IMR-90 (cell line): ENCODE measurements at regions not wholly inside any gene's neighbourhood (a gene's known extent, or its start where the extent isn't known, plus 50 kb on each side); places are given as distances from the start of the nearest gene placed in this dataset.

Experiments
- ATAC-seq: fragments of 200-7000 bp; cut with Tn5 transposase; 2 replicates; pipeline ENCODE4 v1.9.1; 2020; ENCODE audit warnings: low read depth, mild to moderate bottlenecking, moderate library complexity
- BruUV-seq: library from RNA; stranded (reverse); fragments of 400-500 nt; replicated peaks from 2 replicates; lab custom pipeline; 2021; lab: Mats Ljungman, UMichigan
- CTCF ChIA-PET: fragments of 300-600 bp; formaldehyde crosslinking; extraction: SDS; loops from one replicate; lab custom pipeline; 2021; ENCODE audit warnings: antibody characterized with exemption; lab: Yijun Ruan, JAX
- POLR2A ChIA-PET: fragments of 300-600 bp; sonication (Branson Sonifier 250); formaldehyde crosslinking; loops from one replicate; lab custom pipeline; 2022; ENCODE audit warnings: antibody characterized with exemption; ENCODE audit not compliant: unreplicated experiment; lab: Charles Lee
- DNase-seq: peaks from one replicate; pipeline ENCODE4 v3.0.0; 2013
- H2AFZ ChIP-seq: replicated peaks from 2 replicates; pipeline ENCODE3; 2013; ENCODE audit warnings: low read length, mild to moderate bottlenecking; ENCODE audit not compliant: poor library complexity
- H2AK5ac ChIP-seq: 2 replicates; pipeline ENCODE4 v1.6.1; 2013; ENCODE audit warnings: low read depth, low read length, inconsistent platforms
- H2AK9ac ChIP-seq: replicated peaks from 2 replicates; pipeline ENCODE3; 2013; ENCODE audit warnings: mild to moderate bottlenecking, low read depth, low read length, moderate library complexity; ENCODE audit not compliant: poor library complexity
- H2BK120ac ChIP-seq: 2 replicates; pipeline ENCODE4 v1.6.1; 2013; ENCODE audit warnings: low read depth, low read length, inconsistent platforms
- H2BK15ac ChIP-seq: 3 replicates; pipeline ENCODE4 v1.6.1; 2013; ENCODE audit warnings: low read depth, low read length, inconsistent platforms
- H2BK20ac ChIP-seq: 2 replicates; pipeline ENCODE4 v1.6.1; 2013; ENCODE audit warnings: low read depth, mild to moderate bottlenecking, inconsistent platforms, low read length, moderate library complexity
- H2BK5ac ChIP-seq: 2 replicates; pipeline ENCODE4 v1.6.1; 2013; ENCODE audit warnings: mild to moderate bottlenecking, low read depth, low read length, inconsistent platforms; ENCODE audit not compliant: poor library complexity, severe bottlenecking
- H3K14ac ChIP-seq: replicated peaks from 2 replicates; pipeline ENCODE4 v1.6.1; 2013; ENCODE audit warnings: low read depth, low read length, inconsistent platforms
- H3K18ac ChIP-seq: 2 replicates; pipeline ENCODE4 v1.6.1; 2013; ENCODE audit warnings: low read depth, low read length, control low read depth
- H3K23ac ChIP-seq: 2 replicates; pipeline ENCODE4 v1.6.1; 2013; ENCODE audit warnings: low read depth, low read length, inconsistent platforms
- H3K27ac ChIP-seq: 2 replicates; pipeline ENCODE4 v1.5.1; 2013; ENCODE audit warnings: mild to moderate bottlenecking, control low read depth, low read length; ENCODE audit not compliant: insufficient read depth
- H3K27me3 ChIP-seq: 2 replicates; pipeline ENCODE4 v1.6.1; 2013; ENCODE audit warnings: low read length; ENCODE audit not compliant: control insufficient read depth, insufficient read depth
- H3K36me3 ChIP-seq: 2 replicates; pipeline ENCODE4 v1.6.1; 2013; ENCODE audit warnings: low read length, mixed read lengths; ENCODE audit not compliant: control insufficient read depth, insufficient read depth
- H3K4ac ChIP-seq: 2 replicates; pipeline ENCODE4 v1.6.1; 2013; ENCODE audit warnings: low read depth, low read length, inconsistent platforms
- H3K4me1 ChIP-seq: 2 replicates; pipeline ENCODE4 v1.6.1; 2013; ENCODE audit warnings: low read length, mixed read lengths; ENCODE audit not compliant: control insufficient read depth, insufficient read depth
- H3K4me2 ChIP-seq: 2 replicates; pipeline ENCODE4 v1.6.1; 2013; ENCODE audit warnings: low read depth, mild to moderate bottlenecking, control low read depth, low read length, moderate library complexity
- H3K4me3 ChIP-seq: 2 replicates; pipeline ENCODE4 v1.5.1; 2013; ENCODE audit warnings: low read depth, mild to moderate bottlenecking, control low read depth, low read length, moderate library complexity; ENCODE audit not compliant: insufficient read depth
- H3K56ac ChIP-seq: 2 replicates; pipeline ENCODE4 v1.6.1; 2013; ENCODE audit warnings: low read length, inconsistent platforms; ENCODE audit not compliant: insufficient read depth; ENCODE audit errors: extremely low read depth
- H3K79me1 ChIP-seq, 2 experiments: 2 replicates each; pipeline ENCODE4 v1.6.1; 2013; ENCODE audit warnings: low read length in 2 of 2, inconsistent platforms in 1 of 2, low read depth in 1 of 2
- H3K9ac ChIP-seq: 2 replicates; pipeline ENCODE4 v1.6.1; 2013; ENCODE audit warnings: low read depth, low read length, control low read depth
- H3K9me1 ChIP-seq: 2 replicates; pipeline ENCODE4 v1.6.1; 2013; ENCODE audit warnings: low read length, inconsistent platforms; ENCODE audit not compliant: insufficient read depth
- H3K9me3 ChIP-seq: 2 replicates; pipeline ENCODE4 v1.6.1; 2013; ENCODE audit warnings: low read length; ENCODE audit not compliant: control insufficient read depth, insufficient read depth
- H4K20me1 ChIP-seq: 2 replicates; pipeline ENCODE4 v1.6.1; 2013; ENCODE audit warnings: low read length, inconsistent platforms; ENCODE audit not compliant: insufficient read depth
- H4K5ac ChIP-seq: 2 replicates; pipeline ENCODE4 v1.6.1; 2013; ENCODE audit warnings: mild to moderate bottlenecking, low read depth, low read length, control low read depth
- H4K8ac ChIP-seq, 2 experiments: 2 replicates each; pipeline ENCODE4 v1.6.1; 2013; ENCODE audit warnings: low read depth in 2 of 2, low read length in 2 of 2, control low read depth in 1 of 2, inconsistent platforms in 1 of 2
- H4K91ac ChIP-seq: 2 replicates; pipeline ENCODE4 v1.6.1; 2013; ENCODE audit warnings: low read depth, low read length, inconsistent platforms; ENCODE audit not compliant: insufficient read depth
- BHLHE40 ChIP-seq: fragments of 150-350 bp; IDR thresholded peaks from 2 replicates; pipeline ENCODE4 v1.6.1; 2016; ENCODE audit warnings: mild to moderate bottlenecking, low read depth, low read length
- CEBPB ChIP-seq: IDR thresholded peaks from 2 replicates; pipeline ENCODE4 v1.6.1; 2012; ENCODE audit warnings: low read depth, low read length, improper control_type of control experiment
- CHD1 ChIP-seq: IDR thresholded peaks from 2 replicates; pipeline ENCODE4 v1.6.1; 2012; ENCODE audit warnings: low read depth, low read length, improper control_type of control experiment
- FOS ChIP-seq: fragments of 150-350 bp; IDR thresholded peaks from 2 replicates; pipeline ENCODE4 v1.6.1; 2016; ENCODE audit warnings: low read depth, low read length
- MAFK ChIP-seq: IDR thresholded peaks from 2 replicates; pipeline ENCODE4 v1.6.1; 2012; ENCODE audit warnings: low read depth, low read length, improper control_type of control experiment
- MAZ ChIP-seq: IDR thresholded peaks from 2 replicates; pipeline ENCODE4 v1.6.1; 2012; ENCODE audit warnings: low read depth, mild to moderate bottlenecking, low read length, improper control_type of control experiment, moderate library complexity, borderline replicate concordance
- MXI1 ChIP-seq: IDR thresholded peaks from 2 replicates; pipeline ENCODE4 v1.6.1; 2012; ENCODE audit warnings: low read depth, mild to moderate bottlenecking, low read length, moderate library complexity, borderline replicate concordance
- NFE2L2 ChIP-seq: fragments of 150-350 bp; IDR thresholded peaks from 2 replicates; pipeline ENCODE4 v1.6.1; 2016; ENCODE audit warnings: low read depth, mild to moderate bottlenecking, low read length
- POLR2A ChIP-seq: IDR thresholded peaks from 2 replicates; pipeline ENCODE4 v1.6.1; 2012; ENCODE audit warnings: mild to moderate bottlenecking, low read depth, low read length
- RAD21 ChIP-seq: IDR thresholded peaks from 2 replicates; pipeline ENCODE4 v1.6.1; 2012; ENCODE audit warnings: low read length, improper control_type of control experiment
- RCOR1 ChIP-seq: IDR thresholded peaks from 2 replicates; pipeline ENCODE4 v1.6.1; 2012; ENCODE audit warnings: mild to moderate bottlenecking, low read length, improper control_type of control experiment; ENCODE audit not compliant: insufficient replicate concordance
- RFX5 ChIP-seq: IDR thresholded peaks from 2 replicates; pipeline ENCODE4 v1.8.0; 2012; ENCODE audit warnings: low read depth, mild to moderate bottlenecking, low read length, moderate library complexity
- SMC3 ChIP-seq: fragments of 150-350 bp; IDR thresholded peaks from 2 replicates; pipeline ENCODE4 v1.6.1; 2016; ENCODE audit warnings: low read depth, mild to moderate bottlenecking, antibody characterized with exemption, low read length, moderate library complexity
- WGBS, 2 experiments: methylation state at CpG; one replicate each; pipeline versions ENCODE4 v1.1.5 to v1.1.7; 2013; ENCODE audit warnings: missing lambda C conversion rate in 2 of 2; ENCODE audit not compliant: insufficient read length in 1 of 2; ENCODE audit errors: extremely low coverage in 2 of 2; 5-methylcytosine and 5-hydroxymethylcytosine counted together
- dilution Hi-C: fragments of 300-500 bp; cut with HindIII; formaldehyde crosslinking; loops from one replicate; pipeline ENCODE4 v1.14.3; 2018; ENCODE audit warnings: low sequenced_read_pairs; ENCODE audit not compliant: unreplicated experiment
- in situ Hi-C: fragments of 300-500 bp; cut with MboI; formaldehyde crosslinking; loops from 3 replicates; pipeline ENCODE4 v1.14.3; 2019; ENCODE audit warnings: low sequenced_read_pairs, inconsistent platforms, mixed read lengths
- intact Hi-C: fragments of 100-400 bp; cut with micrococcal nuclease; formaldehyde crosslinking; loops from 2 replicates; pipeline ENCODE4 v1.10.0; 2022
- TF ChIP-seq, protein P1 (sequence below): fragments of 150-350 bp; IDR thresholded peaks from 2 replicates; pipeline ENCODE4 v1.6.1; 2017; ENCODE audit warnings: mild to moderate bottlenecking, antibody characterized with exemption, low read length, low read depth
- TF ChIP-seq, protein P2 (sequence below): fragments of 150-350 bp; IDR thresholded peaks from 2 replicates; pipeline ENCODE4 v1.6.1; 2016; ENCODE audit warnings: low read depth, mild to moderate bottlenecking, low read length, moderate library complexity, borderline replicate concordance
- TF ChIP-seq, protein P3 (sequence below): conservative IDR thresholded peaks from 2 replicates; pipeline ENCODE4 v1.5.1; 2012; ENCODE audit warnings: mild to moderate bottlenecking, low read depth, low read length, improper control_type of control experiment

DNA sequence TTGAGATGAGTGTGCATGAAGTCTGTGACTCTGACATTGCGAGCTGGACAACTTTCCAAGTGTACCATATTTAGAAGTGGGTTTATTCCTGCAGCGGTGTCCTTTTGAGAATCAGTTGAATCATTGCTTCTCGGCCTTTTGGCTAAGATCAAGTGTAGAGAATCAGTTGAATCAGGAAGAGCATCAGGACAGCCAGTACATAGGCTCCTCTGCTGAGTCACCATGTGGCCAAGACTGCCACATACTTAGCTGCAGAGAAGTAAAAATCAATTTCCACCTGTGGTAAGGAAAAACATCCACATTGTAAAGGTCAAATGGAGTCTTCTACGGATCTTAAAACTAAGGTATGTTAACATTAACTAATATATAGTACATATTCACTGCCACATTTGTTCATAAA lies 428.4 kb upstream of the MARCKS start:
- H3K9ac ChIP-seq: no peak overlapping the region
- DNase-seq (peak; percentile 45), ATAC-seq (no peak)
- H3K23ac ChIP-seq: no peak overlapping the region
- peaks cover 4% of the 10 kb centered on the region for H3K4me1 ChIP-seq
- H2BK120ac ChIP-seq: no peak overlapping the region
- H4K8ac ChIP-seq: no peak overlapping the region
- H4K5ac ChIP-seq: no peak overlapping the region
- H2BK20ac ChIP-seq: no peak overlapping the region
- 92% methylated on average over 2 of the region's 4 CpGs; no CpG with 5 or more reads in 1 of the 2 experiments for WGBS, 2 experiments
- intact Hi-C loops: no loop called here
- in situ Hi-C loops: no loop called here
- no peak overlapping the region for H2BK5ac ChIP-seq
- no peak overlapping the region for H3K14ac ChIP-seq
- no peaks in the 10 kb centered on the region for H4K20me1 ChIP-seq
- H2BK15ac ChIP-seq: no peak overlapping the region
- peaks cover 4% of the 10 kb centered on the region; the same call in 1 of the 2 replicates for H3K9me1 ChIP-seq
- no TSS peak for BruUV-seq
- no peak overlapping the region for H3K4me3 ChIP-seq
- H3K27me3 ChIP-seq: no peaks in the 10 kb centered on the region
- H2AFZ ChIP-seq: no peak overlapping the region
- no peak overlapping the region for H3K4ac ChIP-seq
- no peak overlapping the region for H3K27ac ChIP-seq
- no peak overlapping the region for H3K56ac ChIP-seq
- no peak overlapping the region for H2AK5ac ChIP-seq
- dilution Hi-C loops: no loop called here
- POLR2A ChIA-PET: no interaction called here
- H3K18ac ChIP-seq: no peak overlapping the region
- no peak overlapping the region for H4K91ac ChIP-seq
- H3K4me2 ChIP-seq: no peak overlapping the region
- no peaks in the 10 kb centered on the region for H3K9me3 ChIP-seq
- TF ChIP-seq FOS (no peak), CEBPB (no peak), NFE2L2 (no peak), MAFK (no peak), RFX5 (no peak), POLR2A (no peak), MXI1 (no peak), RAD21 (no peak), BHLHE40 (no peak), MAZ (no peak), CHD1 (no peak), SMC3 (no peak), RCOR1 (no peak)
- TF ChIP-seq, protein P1, sequence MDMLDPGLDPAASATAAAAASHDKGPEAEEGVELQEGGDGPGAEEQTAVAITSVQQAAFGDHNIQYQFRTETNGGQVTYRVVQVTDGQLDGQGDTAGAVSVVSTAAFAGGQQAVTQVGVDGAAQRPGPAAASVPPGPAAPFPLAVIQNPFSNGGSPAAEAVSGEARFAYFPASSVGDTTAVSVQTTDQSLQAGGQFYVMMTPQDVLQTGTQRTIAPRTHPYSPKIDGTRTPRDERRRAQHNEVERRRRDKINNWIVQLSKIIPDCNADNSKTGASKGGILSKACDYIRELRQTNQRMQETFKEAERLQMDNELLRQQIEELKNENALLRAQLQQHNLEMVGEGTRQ: no peak
- TF ChIP-seq, protein P2, sequence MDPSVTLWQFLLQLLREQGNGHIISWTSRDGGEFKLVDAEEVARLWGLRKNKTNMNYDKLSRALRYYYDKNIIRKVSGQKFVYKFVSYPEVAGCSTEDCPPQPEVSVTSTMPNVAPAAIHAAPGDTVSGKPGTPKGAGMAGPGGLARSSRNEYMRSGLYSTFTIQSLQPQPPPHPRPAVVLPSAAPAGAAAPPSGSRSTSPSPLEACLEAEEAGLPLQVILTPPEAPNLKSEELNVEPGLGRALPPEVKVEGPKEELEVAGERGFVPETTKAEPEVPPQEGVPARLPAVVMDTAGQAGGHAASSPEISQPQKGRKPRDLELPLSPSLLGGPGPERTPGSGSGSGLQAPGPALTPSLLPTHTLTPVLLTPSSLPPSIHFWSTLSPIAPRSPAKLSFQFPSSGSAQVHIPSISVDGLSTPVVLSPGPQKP: no peak
- TF ChIP-seq, protein P3, sequence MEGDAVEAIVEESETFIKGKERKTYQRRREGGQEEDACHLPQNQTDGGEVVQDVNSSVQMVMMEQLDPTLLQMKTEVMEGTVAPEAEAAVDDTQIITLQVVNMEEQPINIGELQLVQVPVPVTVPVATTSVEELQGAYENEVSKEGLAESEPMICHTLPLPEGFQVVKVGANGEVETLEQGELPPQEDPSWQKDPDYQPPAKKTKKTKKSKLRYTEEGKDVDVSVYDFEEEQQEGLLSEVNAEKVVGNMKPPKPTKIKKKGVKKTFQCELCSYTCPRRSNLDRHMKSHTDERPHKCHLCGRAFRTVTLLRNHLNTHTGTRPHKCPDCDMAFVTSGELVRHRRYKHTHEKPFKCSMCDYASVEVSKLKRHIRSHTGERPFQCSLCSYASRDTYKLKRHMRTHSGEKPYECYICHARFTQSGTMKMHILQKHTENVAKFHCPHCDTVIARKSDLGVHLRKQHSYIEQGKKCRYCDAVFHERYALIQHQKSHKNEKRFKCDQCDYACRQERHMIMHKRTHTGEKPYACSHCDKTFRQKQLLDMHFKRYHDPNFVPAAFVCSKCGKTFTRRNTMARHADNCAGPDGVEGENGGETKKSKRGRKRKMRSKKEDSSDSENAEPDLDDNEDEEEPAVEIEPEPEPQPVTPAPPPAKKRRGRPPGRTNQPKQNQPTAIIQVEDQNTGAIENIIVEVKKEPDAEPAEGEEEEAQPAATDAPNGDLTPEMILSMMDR: no peak
- CTCF ChIA-PET: no interaction called here
- H3K36me3 ChIP-seq: no peaks in the 10 kb centered on the region
- no peak overlapping the region for H2AK9ac ChIP-seq
- H3K79me1 ChIP-seq: no peaks in the 10 kb centered on the region
